Activated CD8-positive, alpha-beta T cell treated with anti-CD3 and anti-CD28 coated beads for 36 hours (primary cell): ENCODE measurements at regions not wholly inside any gene's neighbourhood (a gene's known extent, or its start where the extent isn't known, plus 50 kb on each side); places are given as distances from the start of the nearest gene placed in this dataset.

ENCODE experiments used
- ATAC-seq: fragments of 200-7000 bp; cut with Tn5 transposase; one replicate; pipeline ENCODE4 v1.10.0; 2021; ENCODE audit warnings: mild to moderate bottlenecking, moderate library complexity
- CTCF ChIA-PET: fragments of 350-600 bp; sonication (Branson Sonifier 250); formaldehyde crosslinking; loops from one replicate; lab custom pipeline; 2021; ENCODE audit warnings: antibody characterized with exemption; lab: Charles Lee
- POLR2A ChIA-PET: fragments of 350-600 bp; sonication (Branson Sonifier 250); formaldehyde crosslinking; loops from one replicate; lab custom pipeline; 2021; ENCODE audit warnings: antibody characterized with exemption; lab: Charles Lee
- DNase-seq: peaks from one replicate; pipeline ENCODE4 v3.0.0-alpha.2; 2020
- H3K27ac Mint-ChIP-seq: one replicate; pipeline ENCODE4 v1.8.0; 2021; ENCODE audit warnings: mild to moderate bottlenecking, mixed read lengths
- H3K27me3 Mint-ChIP-seq: one replicate; pipeline ENCODE4 v1.8.0; 2021; ENCODE audit warnings: mixed read lengths
- H3K36me3 Mint-ChIP-seq: one replicate; pipeline ENCODE4 v1.8.0; 2021; ENCODE audit warnings: low read depth, mixed read lengths
- H3K4me1 Mint-ChIP-seq: one replicate; pipeline ENCODE4 v1.8.0; 2021; ENCODE audit warnings: low read depth, mixed read lengths
- H3K4me3 Mint-ChIP-seq: one replicate; pipeline ENCODE4 v1.8.0; 2021; ENCODE audit warnings: mild to moderate bottlenecking, moderate library complexity, mixed read lengths
- H3K9me3 Mint-ChIP-seq: one replicate; pipeline ENCODE4 v1.8.0; 2021; ENCODE audit warnings: mixed read lengths
- intact Hi-C: fragments of 100-400 bp; cut with micrococcal nuclease; formaldehyde crosslinking; loops from one replicate; pipeline ENCODE4 v1.10.0; 2022
- TF ChIP-seq, protein P1 (sequence below): fragments of 200-600 bp; IDR thresholded peaks from one replicate; pipeline ENCODE4 v1.8.0; 2022; ENCODE audit warnings: antibody characterized with exemption, mild to moderate bottlenecking

DNA sequence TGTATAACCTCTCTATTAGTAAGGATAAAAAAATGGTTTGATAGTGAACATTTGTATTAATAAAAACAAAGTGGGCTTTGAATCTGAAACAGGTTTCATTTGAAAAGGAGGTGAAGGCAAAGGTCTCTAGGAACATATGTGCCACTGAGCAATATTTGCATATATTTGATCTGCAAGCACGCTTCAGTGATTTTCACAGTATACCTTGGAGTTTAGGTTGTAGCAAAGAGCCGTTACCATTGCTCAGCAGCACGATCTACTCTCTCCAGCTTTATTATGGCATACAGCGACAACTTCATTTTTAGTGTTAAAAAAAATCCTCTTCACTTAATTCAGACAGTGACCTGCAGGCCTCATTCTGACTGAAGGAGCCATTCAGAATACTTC is 75.8 kb upstream of the ZEB2 start:
- intact Hi-C loops = no loop called here
- no peaks in the 10 kb centered on the region for H3K9me3 Mint-ChIP-seq
- ChIA-PET CTCF (interaction anchor here (1.1 kb wide), 1 partner anchor 12 kb away, joined by 5 read pairs; no protein-coding TSS in a partner anchor), POLR2A (no interaction called here)
- TF ChIP-seq, protein P1, sequence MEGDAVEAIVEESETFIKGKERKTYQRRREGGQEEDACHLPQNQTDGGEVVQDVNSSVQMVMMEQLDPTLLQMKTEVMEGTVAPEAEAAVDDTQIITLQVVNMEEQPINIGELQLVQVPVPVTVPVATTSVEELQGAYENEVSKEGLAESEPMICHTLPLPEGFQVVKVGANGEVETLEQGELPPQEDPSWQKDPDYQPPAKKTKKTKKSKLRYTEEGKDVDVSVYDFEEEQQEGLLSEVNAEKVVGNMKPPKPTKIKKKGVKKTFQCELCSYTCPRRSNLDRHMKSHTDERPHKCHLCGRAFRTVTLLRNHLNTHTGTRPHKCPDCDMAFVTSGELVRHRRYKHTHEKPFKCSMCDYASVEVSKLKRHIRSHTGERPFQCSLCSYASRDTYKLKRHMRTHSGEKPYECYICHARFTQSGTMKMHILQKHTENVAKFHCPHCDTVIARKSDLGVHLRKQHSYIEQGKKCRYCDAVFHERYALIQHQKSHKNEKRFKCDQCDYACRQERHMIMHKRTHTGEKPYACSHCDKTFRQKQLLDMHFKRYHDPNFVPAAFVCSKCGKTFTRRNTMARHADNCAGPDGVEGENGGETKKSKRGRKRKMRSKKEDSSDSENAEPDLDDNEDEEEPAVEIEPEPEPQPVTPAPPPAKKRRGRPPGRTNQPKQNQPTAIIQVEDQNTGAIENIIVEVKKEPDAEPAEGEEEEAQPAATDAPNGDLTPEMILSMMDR = no peak
- peaks cover 2% of the 10 kb centered on the region for H3K27me3 Mint-ChIP-seq
- H3K36me3 Mint-ChIP-seq = no peaks in the 10 kb centered on the region
- DNase-seq = no peak
- H3K4me3 Mint-ChIP-seq = no peak overlapping the region
- no peak overlapping the region for H3K27ac Mint-ChIP-seq
- peaks cover 8% of the 10 kb centered on the region for H3K4me1 Mint-ChIP-seq
- no peak for ATAC-seq

DNA sequence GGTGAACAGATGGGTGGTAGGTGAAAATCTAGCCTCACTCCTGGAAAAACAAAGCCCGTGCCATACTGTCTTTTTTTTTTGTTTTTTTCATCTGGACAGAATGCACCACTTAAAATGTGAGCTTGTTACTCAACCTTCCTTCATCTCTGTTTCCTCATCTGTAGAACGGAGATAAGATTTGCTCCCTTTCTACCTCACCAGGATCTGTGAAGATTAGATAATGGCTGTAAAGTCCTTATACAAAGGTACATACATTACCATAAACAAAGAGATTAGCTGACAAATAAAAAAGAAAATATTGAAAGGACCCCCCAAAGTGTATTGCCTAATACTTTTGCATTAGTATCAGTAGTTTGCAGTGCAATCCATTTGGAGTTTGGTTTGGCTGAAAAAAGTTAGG is 75.4 kb upstream of the ZEB2 start:
- DNase-seq (no peak), ATAC-seq (no peak)
- intact Hi-C loops = no loop called here
- no peaks in the 10 kb centered on the region for H3K36me3 Mint-ChIP-seq
- peaks cover 8% of the 10 kb centered on the region for H3K4me1 Mint-ChIP-seq
- H3K27me3 Mint-ChIP-seq = peaks cover 2% of the 10 kb centered on the region
- TF ChIP-seq, protein P1 = no peak
- no peak overlapping the region for H3K27ac Mint-ChIP-seq
- ChIA-PET CTCF (interaction anchor here (1.1 kb wide), 1 partner anchor 12 kb away, joined by 5 read pairs; no protein-coding TSS in a partner anchor), POLR2A (no interaction called here)
- H3K4me3 Mint-ChIP-seq = no peak overlapping the region
- no peaks in the 10 kb centered on the region for H3K9me3 Mint-ChIP-seq

DNA sequence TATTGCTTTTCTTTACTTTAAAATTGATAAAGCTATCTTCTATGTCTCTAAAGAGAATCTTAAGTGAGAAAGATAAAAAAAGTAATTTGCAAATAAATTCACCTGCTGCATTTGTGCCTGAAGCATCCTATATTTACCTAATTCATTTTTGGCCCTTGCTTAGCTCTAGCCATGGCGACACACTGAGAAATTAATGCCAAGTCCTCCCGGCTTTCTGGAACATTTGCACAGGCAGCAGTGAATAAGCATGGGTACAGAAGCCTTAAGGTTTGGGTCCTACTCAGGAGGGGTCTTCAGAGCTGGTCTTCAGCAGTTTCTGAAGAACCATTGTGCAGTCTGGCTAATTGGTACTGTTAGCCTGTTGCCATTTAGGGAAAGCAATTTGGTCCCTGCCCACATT is 73.9 kb upstream of the ZEB2 start:
- Mint-ChIP-seq H3K27ac (no peak overlapping the region), H3K9me3 (no peaks in the 10 kb centered on the region)

GRCh38 chr2:144592500-144593256 is 72.8 kb upstream of the ZEB2 start:
- POLR2A ChIA-PET = no interaction called here
- ATAC-seq = no peak

More for the DNA sequence above, 73.9 kb upstream of the ZEB2 start:
- no peaks in the 10 kb centered on the region for H3K36me3 Mint-ChIP-seq
- intact Hi-C loops = no loop called here
- CTCF ChIA-PET = no interaction called here
- H3K27me3 Mint-ChIP-seq = no peaks in the 10 kb centered on the region
- ATAC-seq (no peak), DNase-seq (no peak)
- TF ChIP-seq, protein P1 = no peak
- H3K4me1 Mint-ChIP-seq = peaks cover 8% of the 10 kb centered on the region
- H3K4me3 Mint-ChIP-seq = no peak overlapping the region
- POLR2A ChIA-PET = no interaction called here

GRCh38 chr2:144587306-144587705 is 67.4 kb upstream of the ZEB2 start:
- ATAC-seq (no peak), DNase-seq (no peak)
- H3K9me3 Mint-ChIP-seq = no peaks in the 10 kb centered on the region
- no peaks in the 10 kb centered on the region for H3K27me3 Mint-ChIP-seq
- CTCF ChIA-PET = no interaction called here
- H3K4me3 Mint-ChIP-seq = no peak overlapping the region
- H3K4me1 Mint-ChIP-seq = peaks cover 14% of the 10 kb centered on the region
- intact Hi-C loops = no loop called here
- TF ChIP-seq, protein P1 = no peak
- no peak overlapping the region for H3K27ac Mint-ChIP-seq
- no peaks in the 10 kb centered on the region for H3K36me3 Mint-ChIP-seq
- POLR2A ChIA-PET = no interaction called here

More at GRCh38 chr2:144592500-144593256, 72.8 kb upstream of the ZEB2 start:
- CTCF ChIA-PET = interaction anchor here (0.8 kb wide), 1 partner anchor 73 kb away, joined by 3 read pairs; no protein-coding TSS in a partner anchor
- Mint-ChIP-seq H3K9me3 (no peaks in the 10 kb centered on the region), H3K4me3 (no peak overlapping the region), H3K36me3 (no peaks in the 10 kb centered on the region), H3K27ac (no peak overlapping the region), H3K27me3 (no peaks in the 10 kb centered on the region), H3K4me1 (peaks cover 8% of the 10 kb centered on the region)
- intact Hi-C loops = no loop called here
- TF ChIP-seq, protein P1 = no peak
- DNase-seq = no peak
